Body of pancreas (tissue), 4 donors: ENCODE measurements at regions not wholly inside any gene's neighbourhood (a gene's known extent, or its start where the extent isn't known, plus 50 kb on each side); places are given as distances from the start of the nearest gene placed in this dataset.
"Not testable (repeated sequence)": the region's sequence is repeated elsewhere in the genome, so short reads cannot be mapped to it uniquely, and the experiment has no call there.

ENCODE experiments used
- ATAC-seq: fragments of 150-250 bp; one replicate; pipeline ENCODE4 v1.9.1; 2016
- DNase-seq, 4 donors: peaks; one replicate each; pipeline ENCODE4 v3.0.0-alpha.2; 2019
- H3K27ac ChIP-seq, 4 donors: fragments of 200-600 bp; sonication (generic); 1 replicate in 3 of 4; 2 replicates in 1 of 4; pipeline versions ENCODE4 v1.5.1 to v1.6.1; 2016 to 2019; ENCODE audit warnings: mild to moderate bottlenecking in 1 of 4, mixed read lengths in 1 of 4, moderate library complexity in 1 of 4
- H3K27me3 ChIP-seq, 2 donors: fragments of 200-600 bp; sonication (generic); one replicate each; pipeline ENCODE4 v1.6.0; 2016; ENCODE audit warnings: mild to moderate bottlenecking in 1 of 2
- H3K36me3 ChIP-seq, 2 donors: fragments of 200-600 bp; sonication (generic); replicated peaks in 1 of 2; 2 replicates each; pipeline ENCODE4 v1.5.1; 2016; ENCODE audit warnings: low read depth in 2 of 2; ENCODE audit not compliant: insufficient read depth in 1 of 2
- H3K4me1 ChIP-seq: fragments of 200-600 bp; sonication (generic); one replicate; pipeline ENCODE4 v1.6.0; 2016
- H3K4me3 ChIP-seq, 2 donors: fragments of 200-600 bp; sonication (generic); 1 replicate in 1 of 2; 2 replicates in 1 of 2; pipeline ENCODE4 v1.5.1; 2016 to 2019
- H3K9me3 ChIP-seq, 3 donors: fragments of 200-600 bp; sonication (generic); 1 replicate in 2 of 3; 2 replicates in 1 of 3; pipeline ENCODE4 v1.5.1; 2016
- CTCF ChIP-seq, 7 experiments: fragments of 450-650 bp in 4 of 7; fragments of 200-600 bp in 3 of 7; sonication (generic) in 3 of 7; IDR thresholded peaks; one replicate each; pipeline ENCODE4 v1.5.1; 2016 to 2019; ENCODE audit warnings: antibody characterized with exemption in 7 of 7
- POLR2A ChIP-seq, 3 donors: fragments of 450-650 bp; IDR thresholded peaks; one replicate each; pipeline ENCODE4 v1.6.1; 2016; ENCODE audit warnings: antibody characterized with exemption in 3 of 3, mild to moderate bottlenecking in 2 of 3
- WGBS, 2 donors: methylation state at CpG; one replicate each; pipeline ENCODE4 v1.1.5; 2017; 5-methylcytosine and 5-hydroxymethylcytosine counted together
- intact Hi-C: fragments of 100-400 bp; cut with DNase I; formaldehyde crosslinking; loops from one replicate; pipeline ENCODE4 v1.15.1; 2023

GRCh38 chr18:34330308-34330707, 105.6 kb upstream of the NOL4 start:
- Histone ChIP-seq H3K36me3 (no peaks in the 10 kb centered on the region), H3K9me3 (no peaks in the 10 kb centered on the region), H3K4me3 (no peak overlapping the region), H3K27ac (no peak overlapping the region), H3K4me1 (no peaks in the 10 kb centered on the region), H3K27me3 (no peaks in the 10 kb centered on the region)
- TF ChIP-seq POLR2A (IDR thresholded peaks at IDR 0.05): no peak
- TF ChIP-seq CTCF (IDR thresholded peaks at IDR 0.05): no peak
- ATAC-seq (no peak), DNase-seq (no peak)
- intact Hi-C loops: no loop called here
- WGBS, 2 donors: 59 to 61% methylated on average over 3 of the region's 3 CpGs

GRCh38 chr18:34330907-34331306, 106.2 kb upstream of the NOL4 start:
- DNase-seq, H3K4me1 ChIP-seq, ATAC-seq, H3K27me3 ChIP-seq, H3K9me3 ChIP-seq, H3K4me3 ChIP-seq, intact Hi-C loops, H3K27ac ChIP-seq, H3K36me3 ChIP-seq: not testable (repeated sequence)
- WGBS, 2 donors: 95 to 96% methylated on average over 11 to 12 of the region's 12 CpGs

- intact Hi-C loops, H3K9me3 ChIP-seq, H3K27me3 ChIP-seq, H3K27ac ChIP-seq, H3K36me3 ChIP-seq, H3K4me1 ChIP-seq, ATAC-seq, DNase-seq, H3K4me3 ChIP-seq: not testable (repeated sequence)
- 69 to 74% methylated on average over 14 of the region's 15 CpGs for WGBS, 2 donors
These were observed 106.6 kb upstream of the NOL4 start for GRCh38 chr18:34331343-34331742.

- Histone ChIP-seq H3K27ac (no peak overlapping the region), H3K9me3 (no peaks in the 10 kb centered on the region), H3K4me3 (no peak overlapping the region), H3K4me1 (no peaks in the 10 kb centered on the region), H3K27me3 (no peaks in the 10 kb centered on the region), H3K36me3 (no peaks in the 10 kb centered on the region)
- no peak for ATAC-seq
- no peak for DNase-seq
- 56 to 68% methylated on average over 1 of the region's 1 CpG for WGBS, 2 donors
- intact Hi-C loops: no loop called here
- TF ChIP-seq POLR2A (IDR thresholded peaks at IDR 0.05) (no peak), CTCF (IDR thresholded peaks at IDR 0.05) (no peak)
These were observed 114.4 kb upstream of the NOL4 start for GRCh38 chr18:34339155-34339554.

GRCh38 chr18:34342960-34343359, 118.2 kb upstream of the NOL4 start:
- DNase-seq (no peak), ATAC-seq (no peak)
- no peak overlapping the region for H3K4me3 ChIP-seq
- H3K27me3 ChIP-seq: no peaks in the 10 kb centered on the region
- H3K27ac ChIP-seq: no peak overlapping the region
- intact Hi-C loops: no loop called here
- H3K4me1 ChIP-seq: no peaks in the 10 kb centered on the region
- WGBS, 2 donors: 73 to 94% methylated on average over 1 of the region's 1 CpG
- no peaks in the 10 kb centered on the region for H3K36me3 ChIP-seq
- TF ChIP-seq POLR2A (IDR thresholded peaks at IDR 0.05): no peak
- no peak for TF ChIP-seq CTCF (IDR thresholded peaks at IDR 0.05)
- H3K9me3 ChIP-seq: no peaks in the 10 kb centered on the region

GRCh38 chr18:34345738-34346137, 121.0 kb upstream of the NOL4 start:
- Histone ChIP-seq H3K4me1 (no peaks in the 10 kb centered on the region), H3K9me3 (no peaks in the 10 kb centered on the region), H3K36me3 (no peaks in the 10 kb centered on the region), H3K4me3 (no peak overlapping the region), H3K27me3 (no peaks in the 10 kb centered on the region), H3K27ac (no peak overlapping the region)
- DNase-seq: no peak
- ATAC-seq: no peak
- intact Hi-C loops: no loop called here
- no peak for TF ChIP-seq POLR2A (IDR thresholded peaks at IDR 0.05)
- no peak for TF ChIP-seq CTCF (IDR thresholded peaks at IDR 0.05)
